DMS153 treated with DMSO at 0.1 percent for 48 hours (cell line): ENCODE measurements at regions not wholly inside any gene's neighbourhood (a gene's known extent, or its start where the extent isn't known, plus 50 kb on each side); places are given as distances from the start of the nearest gene placed in this dataset.
"Not testable (repeated sequence)": the region's sequence is repeated elsewhere in the genome, so short reads cannot be mapped to it uniquely, and the experiment has no call there.

Source experiments
- DNase-seq: peaks from one replicate; lab custom pipeline; 2025; ENCODE audit not compliant: unreplicated experiment; lab: John Stamatoyannopoulos, UW

- no peak for DNase-seq
Observed at GRCh38 chr1:19591482-19592091, 52.5 kb upstream of the NBL1 start.

GRCh38 chr1:19585507-19585906 is 58.6 kb upstream of the NBL1 start:
- no peak for DNase-seq

DNA sequence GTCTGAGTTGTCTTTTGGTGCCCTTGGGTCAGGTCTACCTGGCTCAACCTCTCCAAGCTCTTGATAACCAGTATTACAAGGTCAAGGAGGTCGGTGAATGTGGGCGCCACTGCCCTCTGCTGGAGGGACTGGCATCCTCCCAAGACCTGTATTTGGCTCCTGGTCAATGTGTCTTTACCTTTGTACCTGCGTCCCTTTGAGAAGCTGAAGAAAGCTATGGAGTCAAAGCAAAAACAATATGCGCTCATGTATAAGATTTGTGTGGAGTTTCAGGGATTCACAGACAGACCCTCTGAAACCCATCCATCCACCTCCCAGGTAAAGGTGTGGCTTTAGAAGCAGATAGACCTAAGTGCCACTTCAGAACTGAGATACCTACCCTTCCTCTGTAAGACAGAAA is 61.8 kb upstream of the NBL1 start:
- peak; percentile 18 for DNase-seq

DNA sequence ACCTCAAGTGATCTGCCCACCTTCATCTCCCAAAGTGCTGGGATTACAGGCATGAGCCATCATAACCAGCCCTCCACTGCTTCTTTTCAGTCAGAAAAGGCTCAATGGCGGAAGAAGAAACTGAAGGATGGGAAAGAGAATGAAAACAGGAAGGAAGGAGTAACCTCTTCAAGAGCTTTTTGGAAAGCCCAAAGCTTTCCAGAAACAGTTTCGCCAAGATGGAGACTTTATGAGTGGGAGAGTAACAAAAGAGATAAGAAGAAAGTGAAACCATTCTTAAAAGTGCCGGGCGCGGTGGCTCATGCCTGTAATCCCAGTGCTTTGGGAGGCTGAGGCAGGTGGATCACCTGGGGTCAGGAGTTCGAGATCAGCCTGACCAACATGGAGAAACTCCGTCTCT is 62.7 kb upstream of the NBL1 start:
- no peak for DNase-seq

GRCh38 chr1:19577561-19577960 is 66.5 kb upstream of the NBL1 start:
- DNase-seq = no peak

DNA sequence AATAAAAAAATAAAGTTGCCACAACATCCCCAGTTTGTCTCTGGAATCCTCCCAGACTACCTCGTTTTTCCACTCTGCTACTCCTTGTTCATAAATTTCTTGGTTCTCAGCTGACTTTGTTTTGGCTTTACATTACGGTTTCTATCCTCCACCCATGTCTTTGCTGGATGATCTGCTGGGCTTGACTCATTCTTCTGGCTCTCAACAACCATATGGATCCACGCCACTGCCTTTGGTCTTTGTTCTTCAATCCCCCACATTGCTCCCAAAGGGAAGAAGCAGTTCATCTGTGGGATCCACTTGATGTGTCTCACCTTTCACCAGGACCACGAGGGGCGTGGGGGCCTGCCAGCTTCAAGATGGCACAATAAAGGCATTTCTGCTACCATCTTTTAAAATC is 67.1 kb upstream of the NBL1 start:
- no peak for DNase-seq

GRCh38 chr1:19569786-19570185 is 74.3 kb upstream of the NBL1 start:
- no peak for DNase-seq

DNA sequence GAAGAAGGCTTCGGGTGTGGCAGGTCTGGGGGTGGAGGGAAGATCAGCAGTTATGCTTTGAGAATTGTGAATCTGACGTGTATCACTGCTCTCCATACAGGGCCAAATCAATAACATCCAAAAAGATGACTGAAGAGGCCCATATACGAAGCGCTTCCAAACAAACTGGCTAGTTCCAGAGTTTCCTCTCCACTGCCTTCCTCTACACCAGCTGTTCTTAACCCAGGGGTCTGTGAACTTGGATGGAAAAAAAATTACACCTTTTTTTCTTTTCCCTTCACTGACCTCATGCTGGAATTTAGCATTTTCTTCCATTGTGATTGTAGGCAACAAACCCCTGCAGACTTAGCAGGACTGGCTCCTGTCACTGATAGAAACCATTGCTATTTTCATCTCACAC is 77.1 kb upstream of the NBL1 start:
- DNase-seq = no peak

- no peak for DNase-seq
Observed at GRCh38 chr1:19564366-19564765, 79.0 kb upstream of the CAPZB start.

GRCh38 chr1:19563324-19564097 is 78.2 kb upstream of the CAPZB start:
- DNase-seq = no peak

- no peak for DNase-seq
Observed at GRCh38 chr1:19562847-19563246, 77.5 kb upstream of the CAPZB start.

- DNase-seq = no peak
Observed at GRCh38 chr1:19560480-19560879, 75.1 kb upstream of the CAPZB start.

- DNase-seq = no peak
Observed at GRCh38 chr1:19559641-19560040, 74.3 kb upstream of the CAPZB start.

DNA sequence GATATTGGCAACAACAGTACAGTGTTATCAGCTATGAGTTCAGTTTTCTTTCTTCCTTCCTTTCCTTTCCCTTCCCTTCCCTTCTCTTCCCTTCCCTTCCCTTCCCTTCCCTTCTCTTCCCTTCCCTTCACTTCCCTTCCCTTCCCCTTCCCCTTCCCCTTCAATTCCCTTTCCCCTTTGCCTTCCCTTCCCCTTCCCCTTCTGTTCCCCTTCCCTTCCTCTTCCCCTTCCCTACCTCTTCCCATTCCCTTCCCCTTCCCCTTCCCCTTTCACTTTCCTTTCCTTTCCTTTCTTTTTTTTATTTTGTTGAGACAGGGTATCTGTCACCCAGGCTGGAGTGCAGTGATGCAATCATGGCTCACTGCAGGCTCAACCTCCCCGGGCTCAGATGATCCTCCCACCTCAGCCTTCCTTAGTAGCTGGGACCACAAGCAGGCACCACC is 72.3 kb upstream of the CAPZB start:
- no peak for DNase-seq

- no peak for DNase-seq
Observed at GRCh38 chr1:19554090-19554489, 68.8 kb upstream of the CAPZB start.

- DNase-seq = no peak
Observed at GRCh38 chr1:19552291-19553010, 67.1 kb upstream of the CAPZB start.

DNA sequence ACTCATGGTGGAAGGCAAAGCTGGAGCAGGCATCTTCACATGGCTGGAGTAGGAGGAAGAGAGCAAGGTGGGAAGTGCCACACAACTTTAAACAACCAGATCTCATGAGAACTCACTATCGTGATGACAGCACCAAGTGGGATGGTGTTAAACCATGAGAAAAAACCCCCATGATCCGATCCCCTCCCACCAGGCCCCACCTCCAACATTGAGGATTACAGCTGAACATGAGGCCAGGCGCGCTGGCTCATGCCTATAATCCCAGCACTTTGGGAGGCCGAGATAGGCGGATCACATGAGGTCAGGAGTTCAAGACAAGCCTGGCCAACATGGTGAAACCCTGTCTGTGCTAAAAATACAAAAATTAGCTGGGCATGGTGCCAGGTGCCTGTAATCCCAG is 66.5 kb upstream of the CAPZB start:
- DNase-seq = not testable (repeated sequence)

DNA sequence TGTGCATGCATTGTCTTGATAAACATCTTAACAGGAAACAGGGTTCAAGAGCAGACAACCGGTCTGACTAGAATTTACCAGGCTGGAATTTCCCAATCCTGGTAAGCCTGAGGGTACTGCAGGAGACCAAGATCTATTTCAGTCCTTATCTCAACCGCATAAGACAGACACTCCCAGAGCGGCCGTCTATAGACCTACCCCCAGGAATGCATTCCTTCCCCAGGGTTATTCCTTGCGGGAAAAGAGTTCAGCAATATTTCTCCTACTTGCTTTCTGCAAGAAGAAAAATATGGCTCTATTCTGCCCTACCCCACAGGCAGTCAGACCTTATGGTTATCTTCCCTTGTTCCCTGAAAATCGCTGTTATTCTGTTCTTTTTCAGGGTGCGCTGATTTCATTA is 65.1 kb upstream of the CAPZB start:
- DNase-seq = not testable (repeated sequence)

GRCh38 chr1:19547814-19548213 is 62.5 kb upstream of the CAPZB start:
- no peak for DNase-seq

DNA sequence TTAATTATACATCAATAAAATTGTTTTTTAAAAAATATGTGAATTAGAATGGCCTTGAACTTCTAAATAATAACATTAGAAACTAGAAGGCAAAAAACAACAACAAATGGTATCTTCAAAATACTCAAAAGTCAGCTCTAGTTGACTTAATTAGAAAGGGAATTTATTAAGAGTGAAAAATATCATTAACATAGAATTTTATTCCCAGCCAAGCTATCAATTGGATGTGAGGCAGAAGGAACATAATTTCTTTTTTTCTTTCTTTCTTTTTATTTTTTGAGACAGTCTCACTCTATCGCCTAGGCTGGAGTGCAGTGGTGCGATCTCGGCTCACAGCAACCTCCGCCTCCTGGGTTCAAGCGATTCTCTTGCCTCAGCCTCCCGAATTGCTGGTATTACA is 51.2 kb upstream of the CAPZB start:
- DNase-seq = no peak

DNA sequence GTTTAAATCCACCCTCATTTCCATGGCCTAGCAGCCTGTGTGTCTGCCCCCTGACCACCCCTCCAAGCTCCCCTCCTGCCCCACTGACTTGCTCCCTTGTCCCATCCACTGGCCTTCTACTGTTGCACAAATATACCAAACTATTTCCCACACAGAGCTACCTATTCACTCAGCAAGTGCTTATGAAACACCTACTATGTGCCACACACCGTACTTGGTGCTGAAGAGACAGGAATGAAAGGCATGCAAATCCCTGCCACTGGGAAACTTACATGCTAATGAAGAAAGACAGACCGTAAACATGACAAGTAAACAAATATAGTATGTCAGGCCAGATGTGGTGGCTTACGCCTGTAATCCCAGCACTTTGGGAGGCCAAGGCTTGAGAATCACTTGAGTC is 49.9 kb upstream of the CAPZB start:
- DNase-seq = no peak
